ENCODE measurements at regions not wholly inside any gene's neighbourhood (a gene's known extent, or its start where the extent isn't known, plus 50 kb on each side); places are given as distances from the start of the nearest gene placed in this dataset.
"Not testable (repeated sequence)": the region's sequence is repeated elsewhere in the genome, so short reads cannot be mapped to it uniquely, and the experiment has no call there.

GRCh38 chr15:85196697-85197096 is 183.7 kb upstream of the AKAP13 start:
- H3K36me3 ChIP-seq; H3K4me1 ChIP-seq; H3K9me3 ChIP-seq; H3K27me3 ChIP-seq; DNase-seq; H3K4me3 ChIP-seq; intact Hi-C loops (cut with DNase I; ENCODE audit: low total_unique reads); H3K27ac ChIP-seq: not testable (repeated sequence)
- 79 to 87% (median 86%) methylated on average over 2 of the region's 5 CpGs; no CpG with 5 or more reads in 2 of the 5 donors for WGBS, 5 donors

GRCh38 chr15:85197582-85197981 is 182.8 kb upstream of the AKAP13 start:
- H3K9me3 ChIP-seq; intact Hi-C loops (cut with DNase I; ENCODE audit: low total_unique reads); H3K27me3 ChIP-seq; DNase-seq; H3K36me3 ChIP-seq; H3K4me3 ChIP-seq; H3K27ac ChIP-seq; H3K4me1 ChIP-seq: not testable (repeated sequence)
- WGBS, 5 donors, result no CpG with 5 or more reads among the region's 5 CpGs

- DNase-seq; H3K27ac ChIP-seq; H3K9me3 ChIP-seq; intact Hi-C loops (cut with DNase I; ENCODE audit: low total_unique reads); H3K27me3 ChIP-seq; H3K4me3 ChIP-seq; H3K36me3 ChIP-seq; H3K4me1 ChIP-seq: not testable (repeated sequence)
- no CpG with 5 or more reads among the region's 13 CpGs for WGBS, 5 donors
Observed at GRCh38 chr15:85198432-85198831, 182.0 kb upstream of the AKAP13 start.

- H3K27ac ChIP-seq; H3K4me1 ChIP-seq; intact Hi-C loops (cut with DNase I; ENCODE audit: low total_unique reads); H3K4me3 ChIP-seq; DNase-seq; H3K36me3 ChIP-seq; H3K9me3 ChIP-seq; H3K27me3 ChIP-seq: not testable (repeated sequence)
- 0% methylated on average over 1 of the region's 9 CpGs; no CpG with 5 or more reads in 4 of the 5 donors for WGBS, 5 donors
Observed at GRCh38 chr15:85200215-85200614, 180.2 kb upstream of the AKAP13 start.

GRCh38 chr15:85201118-85201793 is 179.1 kb upstream of the AKAP13 start:
- H3K4me1 ChIP-seq; H3K9me3 ChIP-seq; H3K27me3 ChIP-seq; DNase-seq; H3K27ac ChIP-seq; H3K4me3 ChIP-seq; H3K36me3 ChIP-seq; intact Hi-C loops (cut with DNase I; ENCODE audit: low total_unique reads): not testable (repeated sequence)
- 46 to 72% (median 57%) methylated on average over 5 to 6 of the region's 16 CpGs; no CpG with 5 or more reads in 2 of the 5 donors for WGBS, 5 donors

GRCh38 chr15:85204481-85204880 is 175.9 kb upstream of the AKAP13 start:
- H3K27ac ChIP-seq; H3K36me3 ChIP-seq; intact Hi-C loops (cut with DNase I; ENCODE audit: low total_unique reads); H3K27me3 ChIP-seq; DNase-seq; H3K4me1 ChIP-seq; H3K4me3 ChIP-seq; H3K9me3 ChIP-seq: not testable (repeated sequence)
- 89 to 90% methylated on average over 2 to 6 of the region's 16 CpGs; no CpG with 5 or more reads in 3 of the 5 donors for WGBS, 5 donors

- H3K4me3 ChIP-seq, result peak overlapping the region; percentile 44 to 61 (median 48)
- intact Hi-C loops (cut with DNase I; ENCODE audit: low total_unique reads); H3K4me1 ChIP-seq; H3K9me3 ChIP-seq; DNase-seq; H3K36me3 ChIP-seq; H3K27me3 ChIP-seq: not testable (repeated sequence)
- peak overlapping the region in 3 of 5 donors; percentile 63 to 72 (median 65) for H3K27ac ChIP-seq
- WGBS, 5 donors, result 1 to 6% (median 1%) methylated on average over 7 to 39 of the region's 62 CpGs
Observed at GRCh38 chr15:85233791-85234325, 146.5 kb upstream of the AKAP13 start.

GRCh38 chr15:85234450-85235196 is 145.8 kb upstream of the AKAP13 start:
- H3K27me3 ChIP-seq, result not testable (repeated sequence)
- peak overlapping the region in 2 of 4 donors; percentile 15 to 61 for H3K4me3 ChIP-seq
- 0% methylated on average over 4 of the region's 55 CpGs; no CpG with 5 or more reads in 4 of the 5 donors for WGBS, 5 donors

GRCh38 chr15:85244056-85244455 is 136.3 kb upstream of the AKAP13 start:
- H3K9me3 ChIP-seq; DNase-seq; H3K27me3 ChIP-seq; intact Hi-C loops (cut with DNase I; ENCODE audit: low total_unique reads); H3K36me3 ChIP-seq; H3K27ac ChIP-seq; H3K4me3 ChIP-seq; H3K4me1 ChIP-seq: not testable (repeated sequence)
- 21 to 50% (median 25%) methylated on average over 1 of the region's 1 CpG; no CpG with 5 or more reads in 2 of the 5 donors for WGBS, 5 donors

More at GRCh38 chr15:85234450-85235196, 145.8 kb upstream of the AKAP13 start:
- H3K27ac ChIP-seq; H3K4me1 ChIP-seq; H3K9me3 ChIP-seq; intact Hi-C loops (cut with DNase I; ENCODE audit: low total_unique reads); DNase-seq; H3K36me3 ChIP-seq: not testable (repeated sequence)

Data from stomach (tissue), 8 donors.